GM12892 (cell line): ENCODE measurements at regions not wholly inside any gene's neighbourhood (a gene's known extent, or its start where the extent isn't known, plus 50 kb on each side); places are given as distances from the start of the nearest gene placed in this dataset.

Source experiments
- DNase-seq: peaks from one replicate; pipeline ENCODE4 v3.0.0; 2011; ENCODE audit not compliant: insufficient read length
- FAIRE-seq: peaks from 2 replicates; lab custom pipeline; 2011; peaks lifted over from hg19 to GRCh38; lab: Jason Lieb, UNC
- POLR2A ChIP-seq: IDR thresholded peaks from 2 replicates; pipeline ENCODE4 v1.6.1; 2011; ENCODE audit warnings: low read depth, low read length, control low read depth
- POLR2AphosphoS5 ChIP-seq: IDR thresholded peaks from 2 replicates; pipeline ENCODE4 v1.6.1; 2011; ENCODE audit warnings: low read depth, low read length, control low read depth
- TAF1 ChIP-seq: IDR thresholded peaks from 2 replicates; pipeline ENCODE4 v1.6.1; 2011; ENCODE audit warnings: low read depth, mild to moderate bottlenecking, control low read depth, low read length, borderline replicate concordance

DNA sequence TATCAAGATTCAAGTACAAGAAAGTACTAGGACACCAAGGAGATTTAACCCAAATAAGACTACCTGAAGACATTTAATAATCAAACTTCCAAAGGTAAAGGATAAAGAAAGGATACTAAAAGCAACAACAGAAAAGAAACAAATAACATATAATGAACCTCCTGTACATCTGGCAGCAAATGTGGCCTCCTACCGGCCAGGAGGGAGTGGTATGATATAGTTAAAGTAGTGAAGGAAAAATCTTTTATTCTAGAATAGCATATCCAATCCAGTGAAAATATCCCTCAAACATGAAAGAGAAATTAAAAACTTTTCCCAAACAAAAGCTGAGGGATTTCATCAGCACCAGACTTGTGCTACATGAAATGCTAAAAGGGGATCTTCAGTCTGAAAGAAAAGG lies 104.7 kb upstream of the GUCY1A2 start:
- FAIRE-seq (no peak), DNase-seq (no peak)

DNA sequence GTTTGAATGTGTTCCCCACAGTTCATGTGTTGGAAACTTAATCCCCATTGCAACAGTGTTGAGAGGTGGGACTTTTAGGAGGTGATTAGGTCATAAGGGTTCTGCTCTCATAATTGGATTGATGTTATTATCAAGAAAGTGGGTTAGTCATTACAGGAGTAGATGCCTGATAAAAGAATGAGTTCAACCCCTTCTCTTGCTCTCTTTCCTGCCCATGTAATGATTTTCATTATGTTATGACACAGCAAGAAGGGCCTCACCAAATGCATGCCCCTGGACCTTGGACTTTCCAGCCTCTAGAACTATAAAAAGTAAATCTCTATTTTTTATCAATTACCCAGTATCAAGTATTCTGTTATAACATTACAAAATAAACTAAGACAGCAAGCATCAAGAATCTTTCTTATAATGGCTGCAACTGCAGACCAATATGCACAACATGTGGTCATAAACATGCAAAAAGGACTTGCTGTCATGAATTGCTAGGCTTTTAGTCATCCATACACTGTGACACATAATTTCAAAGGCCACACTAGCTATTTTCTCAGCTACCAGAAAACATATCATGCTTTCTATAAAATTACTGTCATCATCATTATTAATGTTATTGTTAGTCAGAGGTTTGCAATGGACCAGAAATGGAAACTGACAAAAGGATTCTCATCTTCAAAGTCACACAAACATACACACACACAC lies 99.9 kb upstream of the GUCY1A2 start:
- no peak for FAIRE-seq
- no peak for DNase-seq
- TF ChIP-seq TAF1, result no peak
- TF ChIP-seq POLR2AphosphoS5, result no peak
- no peak for TF ChIP-seq POLR2A

More for the DNA sequence above, 104.7 kb upstream of the GUCY1A2 start:
- TF ChIP-seq POLR2AphosphoS5 (no peak), POLR2A (no peak), TAF1 (no peak)

DNA sequence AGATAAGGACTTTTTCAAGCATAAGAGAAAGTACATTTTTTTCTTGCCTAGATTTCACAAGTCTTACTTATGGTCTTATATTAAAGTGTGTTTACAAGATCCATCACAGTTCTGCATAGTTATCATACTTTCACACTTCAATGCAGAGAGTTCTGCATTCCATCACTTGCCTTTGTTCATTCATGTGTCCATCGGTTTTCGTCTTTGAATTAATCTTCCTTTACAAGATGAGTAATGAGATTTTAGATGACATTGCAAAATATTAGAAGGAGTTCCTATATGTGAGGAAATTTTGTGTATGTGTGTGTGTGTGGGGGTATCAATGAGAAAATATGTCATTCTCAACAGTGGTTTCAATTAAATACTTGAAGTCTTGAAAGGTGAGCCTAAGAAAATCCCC lies 98.1 kb upstream of the GUCY1A2 start:
- FAIRE-seq (no peak), DNase-seq (no peak)
- no peak for TF ChIP-seq TAF1
- TF ChIP-seq POLR2A, result no peak
- TF ChIP-seq POLR2AphosphoS5, result no peak

DNA sequence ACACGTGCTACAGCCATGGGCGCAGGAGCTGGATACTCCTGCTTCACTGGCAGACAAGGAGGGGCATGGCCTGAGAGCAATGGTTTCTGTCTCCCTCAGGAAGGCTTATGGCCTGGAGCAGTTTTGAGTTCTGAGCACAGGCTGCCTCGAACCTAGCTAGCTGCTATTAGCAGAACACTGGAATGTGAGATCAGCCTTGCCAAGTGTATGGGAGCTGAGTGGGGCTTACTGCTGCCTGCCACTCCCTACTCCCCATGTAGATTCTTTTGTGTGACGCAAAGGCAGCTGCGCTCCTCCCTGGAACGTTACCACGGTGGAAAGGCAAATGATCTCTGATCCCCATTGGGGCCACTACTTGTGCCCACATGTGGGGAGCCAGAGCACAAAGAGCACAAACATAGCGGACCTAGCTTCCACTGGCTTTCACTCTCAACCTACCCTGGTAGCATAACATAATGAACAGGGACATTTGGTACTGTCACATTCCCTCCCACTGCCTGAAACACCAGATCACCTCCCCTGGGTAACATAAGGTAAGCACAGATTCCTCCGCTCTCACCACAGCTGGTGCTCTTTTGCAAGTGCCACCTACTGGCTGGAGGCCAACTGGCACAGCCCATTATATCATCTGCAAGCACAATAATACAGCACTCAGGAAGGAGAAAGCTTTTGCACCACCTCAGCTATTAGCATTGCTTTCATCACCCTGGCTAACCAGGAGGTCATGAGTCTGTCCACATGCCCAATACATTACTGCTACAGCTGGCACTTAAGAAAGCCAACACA lies 84.6 kb upstream of the GUCY1A2 start:
- TF ChIP-seq POLR2AphosphoS5 (no peak), POLR2A (no peak), TAF1 (no peak)
- DNase-seq, result no peak
- no peak for FAIRE-seq

DNA sequence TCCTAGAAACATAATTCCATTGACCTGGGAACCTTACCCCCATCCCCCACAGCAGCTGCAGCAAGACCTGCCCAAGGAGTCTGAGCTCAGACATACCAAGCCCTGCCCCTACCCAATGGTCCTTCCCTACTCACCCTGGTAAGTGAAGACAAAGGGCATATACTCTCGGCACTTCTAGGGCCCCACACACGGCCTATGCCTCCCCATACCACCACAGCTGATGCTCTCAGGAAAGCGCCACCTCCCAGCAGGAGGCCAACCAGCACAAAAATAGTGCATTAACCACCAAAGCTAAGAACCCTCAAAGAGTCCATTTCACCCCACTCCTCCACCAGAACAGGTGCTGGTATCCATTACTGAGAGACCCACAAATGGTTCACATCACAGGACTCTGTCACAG lies 74.4 kb upstream of the GUCY1A2 start:
- TF ChIP-seq POLR2A (no peak), TAF1 (no peak), POLR2AphosphoS5 (no peak)
- no peak for DNase-seq
- no peak for FAIRE-seq

DNA sequence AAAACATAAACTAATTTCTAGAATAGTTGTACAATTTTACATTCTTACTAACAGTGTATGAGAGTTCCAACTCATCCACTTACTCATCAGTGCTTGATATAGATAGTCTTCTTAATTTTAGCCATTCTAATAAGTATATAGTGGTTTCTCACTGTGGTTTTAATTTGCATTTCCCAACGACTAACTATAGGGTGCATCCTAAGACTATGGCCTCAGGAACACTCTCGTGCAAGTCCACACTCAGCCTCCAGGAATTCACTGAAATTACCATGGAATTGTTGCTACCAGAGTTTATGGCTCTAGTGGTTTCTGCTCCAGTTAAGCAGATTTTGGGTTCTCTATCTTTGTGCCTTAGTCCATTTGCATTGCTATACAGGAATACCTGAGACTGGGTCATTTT lies 60.1 kb upstream of the GUCY1A2 start:
- no peak for DNase-seq
- TF ChIP-seq POLR2AphosphoS5 (no peak), POLR2A (no peak), TAF1 (no peak)
- FAIRE-seq, result no peak

DNA sequence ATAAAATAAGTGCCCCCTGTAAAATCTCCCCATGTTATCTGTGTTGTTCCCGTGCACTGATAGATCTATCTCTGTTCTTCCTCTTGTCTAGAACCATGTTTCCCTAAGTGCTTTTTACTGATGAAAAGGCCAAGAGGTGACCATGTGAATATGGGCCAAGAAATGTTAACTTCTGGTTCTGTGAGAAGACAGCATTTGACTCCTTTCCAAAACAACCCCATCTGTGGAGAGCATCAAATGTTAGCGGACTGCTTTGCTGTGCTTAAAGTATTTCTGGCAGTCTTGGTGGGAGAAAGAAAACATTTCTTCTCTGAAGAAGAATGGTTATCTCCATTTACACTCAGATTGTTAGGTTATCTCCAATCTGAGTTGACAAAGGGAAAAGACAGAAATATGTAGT lies 58.6 kb upstream of the GUCY1A2 start:
- TF ChIP-seq POLR2A, result no peak
- no peak for TF ChIP-seq POLR2AphosphoS5
- no peak for TF ChIP-seq TAF1
- FAIRE-seq (no peak), DNase-seq (no peak)

DNA sequence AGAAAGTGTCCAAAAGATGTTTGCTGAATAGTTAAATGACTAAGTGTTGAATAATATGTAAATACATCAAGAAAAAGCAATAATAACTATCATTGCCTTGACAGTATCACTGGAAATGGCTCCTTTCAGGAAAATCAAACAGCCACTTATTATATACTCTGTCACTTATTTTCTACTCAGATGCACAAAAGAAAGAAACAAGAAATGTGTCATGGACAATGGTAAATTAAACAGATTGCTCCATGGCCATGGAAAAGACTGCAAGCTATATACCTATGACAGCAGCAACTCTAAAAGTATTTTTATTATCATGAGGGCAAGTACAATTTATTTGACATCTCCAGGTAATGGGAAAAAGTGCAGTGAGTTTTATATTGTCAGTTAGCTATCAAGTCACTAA lies 52.9 kb upstream of the GUCY1A2 start:
- DNase-seq (no peak), FAIRE-seq (no peak)
- TF ChIP-seq POLR2A (no peak), TAF1 (no peak), POLR2AphosphoS5 (no peak)
